ENCODE measurements at regions not wholly inside any gene's neighbourhood (a gene's known extent, or its start where the extent isn't known, plus 50 kb on each side); places are given as distances from the start of the nearest gene placed in this dataset.
A peak's percentile ranks its signal among the peaks of the same experiment; 100 is the strongest.
"Not testable (repeated sequence)": the region's sequence is repeated elsewhere in the genome, so short reads cannot be mapped to it uniquely, and the experiment has no call there.

- DNase-seq (ENCODE audit: low read depth): peak; percentile 24
Measured at GRCh38 chr2:216989340-216990129, 129.7 kb upstream of the TNP1 start.

DNA sequence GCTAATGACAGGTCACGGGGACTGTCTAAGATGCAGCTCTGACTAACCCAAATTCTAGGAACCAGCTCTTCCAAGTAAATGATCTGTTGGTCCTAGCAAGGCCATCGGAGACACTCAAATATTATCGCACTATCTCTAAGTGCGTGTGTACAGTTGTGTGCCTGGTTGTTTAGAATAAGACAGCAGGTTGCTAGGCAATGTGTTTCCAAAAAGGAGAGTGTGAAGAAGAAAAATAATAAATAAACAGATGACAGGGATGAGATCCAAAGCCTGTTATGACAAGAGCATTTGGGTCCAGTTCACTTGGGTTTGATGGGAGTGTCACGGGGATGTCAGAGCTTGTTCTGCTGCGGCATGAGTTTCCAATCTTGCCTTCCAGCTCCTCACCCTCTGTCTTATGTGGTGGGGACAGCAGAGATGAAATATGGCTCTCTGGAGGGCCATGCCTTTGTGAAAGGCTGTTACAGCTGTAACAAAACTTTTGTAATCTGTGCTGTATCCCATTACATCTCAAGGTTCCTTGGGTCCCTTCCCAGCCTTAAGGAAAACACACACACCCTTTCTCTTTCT is 127.5 kb upstream of the TNP1 start:
- no peak for DNase-seq (ENCODE audit: low read depth)

GRCh38 chr2:216985658-216986141 is 125.8 kb upstream of the TNP1 start:
- no peak for DNase-seq (ENCODE audit: low read depth)

DNA sequence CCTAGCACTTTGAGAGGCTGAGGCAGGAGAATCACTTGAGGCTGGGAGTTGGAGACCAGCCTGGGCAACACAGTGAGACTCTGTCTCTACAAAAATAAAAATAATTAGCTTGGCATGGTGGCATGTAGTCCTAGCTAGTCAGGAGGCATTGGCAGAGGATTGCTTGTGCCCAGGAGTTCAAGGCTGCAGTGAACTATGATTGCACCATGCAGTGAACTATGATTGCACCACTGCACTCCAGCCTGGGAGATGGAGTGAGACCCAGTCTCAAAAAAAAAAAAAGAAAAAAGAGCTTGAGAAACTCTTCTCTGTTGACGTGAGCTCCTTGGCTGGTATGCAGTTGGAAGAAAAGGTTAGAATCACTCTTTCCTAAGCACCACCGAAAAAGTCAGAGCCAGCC is 125.1 kb upstream of the TNP1 start:
- DNase-seq (ENCODE audit: low read depth): no peak

DNA sequence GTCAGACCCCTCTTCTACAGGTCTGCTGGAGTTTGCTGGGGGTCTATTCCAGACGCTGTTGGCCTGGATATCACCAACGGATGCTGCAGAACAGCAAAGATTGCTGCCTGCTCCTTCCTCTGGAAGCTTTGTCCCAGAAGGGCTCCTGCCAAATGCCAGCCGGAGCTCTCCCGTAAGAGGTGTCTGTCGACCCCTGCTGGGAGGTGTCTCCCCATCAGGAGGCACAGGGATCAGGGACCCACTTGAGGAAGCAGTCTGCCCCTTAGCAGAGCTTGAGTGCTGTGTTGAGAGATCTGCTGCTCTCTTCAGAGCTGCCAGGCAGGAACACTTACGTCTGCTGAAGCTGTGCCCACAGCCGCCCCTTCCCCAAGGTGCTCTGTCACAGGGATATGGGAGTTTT is 122.1 kb upstream of the TNP1 start:
- DNase-seq (ENCODE audit: low read depth): not testable (repeated sequence)

GRCh38 chr2:216980510-216980909 is 120.6 kb upstream of the TNP1 start:
- DNase-seq (ENCODE audit: low read depth): not testable (repeated sequence)

- no peak for DNase-seq (ENCODE audit: low read depth)
Measured at GRCh38 chr2:216974321-216975302, 114.7 kb upstream of the TNP1 start.

- DNase-seq (ENCODE audit: low read depth): no peak
Measured at GRCh38 chr2:216971593-216971992, 111.7 kb upstream of the TNP1 start.

GRCh38 chr2:216970359-216970915 is 110.6 kb upstream of the TNP1 start:
- DNase-seq (ENCODE audit: low read depth): no peak

DNA sequence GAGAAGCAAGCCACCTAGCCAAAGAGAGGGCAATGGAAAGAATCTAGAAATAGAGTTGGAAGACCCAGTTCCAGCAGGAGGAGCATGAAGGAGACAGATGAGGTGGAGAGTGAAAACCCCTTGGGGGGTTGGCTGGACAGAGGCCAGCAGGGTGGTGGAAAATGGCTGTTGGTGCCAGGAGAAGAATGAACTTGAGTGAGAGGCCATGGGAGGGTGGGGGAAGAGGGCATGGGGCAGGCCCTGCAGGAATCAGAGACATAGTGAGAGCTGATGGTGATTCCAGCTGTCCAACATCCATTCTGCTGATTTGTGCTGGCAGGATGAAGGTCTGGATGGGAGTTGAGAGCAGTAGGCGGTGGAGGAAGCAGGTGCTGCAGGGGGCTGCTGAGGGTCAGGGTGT is 108.0 kb upstream of the TNP1 start:
- no peak for DNase-seq (ENCODE audit: low read depth)

DNA sequence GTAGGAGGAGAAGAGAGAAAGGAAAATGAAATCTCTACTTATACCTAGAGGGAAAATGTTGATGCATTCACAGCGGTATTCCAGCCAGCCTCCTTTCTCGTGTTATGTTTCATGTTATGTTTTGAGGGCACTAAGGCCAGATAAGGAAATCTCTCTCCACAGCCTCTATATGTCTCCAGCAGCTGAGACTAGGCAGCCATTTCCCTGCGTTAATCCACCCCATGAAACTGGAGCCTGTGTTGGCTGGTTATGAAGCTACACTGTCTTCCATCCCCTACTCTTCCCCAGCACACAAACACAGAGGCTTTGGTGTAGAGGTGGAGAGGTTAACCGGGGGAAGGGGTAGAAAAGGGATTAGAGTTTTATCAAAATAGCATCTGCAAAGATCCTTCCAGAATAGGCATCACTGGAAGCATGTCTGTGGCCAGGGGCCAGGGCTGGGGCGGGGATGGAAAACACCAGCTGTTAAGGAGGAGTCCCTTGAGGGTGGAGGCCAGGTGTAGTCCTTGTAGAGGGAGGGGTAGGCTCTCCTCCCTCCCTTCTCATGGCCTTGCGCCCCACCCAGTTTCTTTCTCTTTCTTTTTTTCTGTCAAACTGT is 100.9 kb upstream of the TNP1 start:
- no peak for DNase-seq (ENCODE audit: low read depth)

GRCh38 chr2:216959433-216959832 is 99.6 kb upstream of the TNP1 start:
- DNase-seq (ENCODE audit: low read depth): no peak

DNA sequence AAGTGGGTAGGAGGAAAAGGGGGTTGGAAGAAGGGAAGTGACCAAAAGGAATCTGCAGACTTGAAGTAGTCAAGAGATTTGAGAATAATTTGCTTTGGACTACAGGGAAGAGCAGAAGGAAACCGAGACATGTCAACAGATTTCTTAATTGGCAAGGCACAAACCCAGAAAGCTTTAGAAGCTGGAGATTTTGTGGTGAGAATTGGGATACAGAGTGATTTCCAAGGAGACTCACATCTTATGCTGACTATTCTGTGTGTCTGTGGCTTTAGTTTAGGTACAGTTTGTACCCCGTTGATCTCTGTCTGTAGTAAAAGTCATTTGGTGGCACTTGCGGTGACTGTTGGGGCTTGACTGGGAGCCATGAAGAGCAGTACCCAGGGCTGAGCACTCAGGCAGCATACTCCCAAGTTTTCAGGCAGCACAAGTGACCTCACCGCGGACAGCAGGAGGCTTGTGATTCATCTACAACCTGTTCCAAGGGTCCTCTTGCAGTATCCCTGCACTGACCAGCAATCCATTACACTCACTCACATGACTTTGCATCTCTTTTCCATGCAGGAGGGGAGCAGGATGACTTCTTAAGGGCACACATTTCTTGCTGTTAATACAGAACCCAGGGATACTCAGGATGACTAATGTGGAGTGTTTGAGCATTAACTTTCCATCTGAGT is 97.1 kb upstream of the TNP1 start:
- DNase-seq (ENCODE audit: low read depth): no peak

DNA sequence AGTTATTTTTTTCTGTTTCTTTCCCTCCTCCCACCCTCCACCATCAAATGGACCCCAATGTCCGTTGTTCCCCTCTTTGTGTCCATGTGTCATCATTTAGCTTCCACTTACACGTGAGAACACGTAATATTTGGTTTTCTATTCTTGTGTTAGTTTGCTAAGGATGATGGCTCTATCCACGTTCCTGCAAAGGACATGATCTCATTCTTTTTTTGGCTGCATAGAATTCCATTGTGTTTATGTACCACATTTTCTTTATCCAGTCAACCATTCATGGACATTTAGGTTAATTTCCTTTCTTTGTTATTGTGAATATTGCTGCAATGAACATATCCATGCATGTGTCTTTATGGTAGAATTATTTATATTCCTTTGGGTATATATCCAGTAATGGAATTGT is 91.3 kb upstream of the TNP1 start:
- DNase-seq (ENCODE audit: low read depth): no peak

GRCh38 chr2:216950547-216950946 is 90.7 kb upstream of the TNP1 start:
- DNase-seq (ENCODE audit: low read depth): no peak

DNA sequence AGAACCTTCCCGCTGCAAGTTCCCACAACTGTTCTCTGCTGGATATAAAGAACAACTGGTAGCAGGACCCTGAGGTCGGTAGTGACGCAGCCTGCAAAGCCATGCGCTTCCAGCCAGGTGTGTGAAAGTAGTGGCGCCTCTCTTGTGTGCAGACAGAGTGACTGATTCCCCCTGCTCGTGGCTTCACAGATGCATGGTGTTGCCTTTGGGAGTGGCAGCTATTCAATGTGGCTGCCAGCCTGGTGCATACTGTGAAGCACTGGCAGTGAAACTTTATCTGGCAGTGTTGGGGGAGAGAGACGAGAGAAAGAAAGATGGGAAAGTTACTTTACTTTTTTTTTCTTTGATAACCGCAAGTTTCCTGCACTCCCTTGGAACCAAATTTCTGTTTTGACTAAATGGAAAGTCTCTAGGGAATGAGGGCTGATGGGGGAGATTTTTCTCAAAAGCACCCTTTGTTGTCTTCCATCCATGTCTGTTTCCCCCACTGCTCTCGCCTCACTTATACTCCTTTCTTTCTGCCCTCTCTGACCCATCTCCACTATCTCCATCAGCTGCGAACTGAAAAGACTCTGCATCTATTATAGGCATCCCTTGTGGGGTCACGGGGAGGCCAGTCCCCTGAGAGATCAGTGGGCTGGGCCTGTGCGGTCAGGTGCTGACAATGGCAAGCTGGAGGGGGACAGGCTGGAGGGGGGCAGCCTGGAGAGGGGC is 90.0 kb upstream of the TNP1 start:
- no peak for DNase-seq (ENCODE audit: low read depth)

- no peak for DNase-seq (ENCODE audit: low read depth)
Measured at GRCh38 chr2:216947055-216947454, 87.2 kb upstream of the TNP1 start.

DNA sequence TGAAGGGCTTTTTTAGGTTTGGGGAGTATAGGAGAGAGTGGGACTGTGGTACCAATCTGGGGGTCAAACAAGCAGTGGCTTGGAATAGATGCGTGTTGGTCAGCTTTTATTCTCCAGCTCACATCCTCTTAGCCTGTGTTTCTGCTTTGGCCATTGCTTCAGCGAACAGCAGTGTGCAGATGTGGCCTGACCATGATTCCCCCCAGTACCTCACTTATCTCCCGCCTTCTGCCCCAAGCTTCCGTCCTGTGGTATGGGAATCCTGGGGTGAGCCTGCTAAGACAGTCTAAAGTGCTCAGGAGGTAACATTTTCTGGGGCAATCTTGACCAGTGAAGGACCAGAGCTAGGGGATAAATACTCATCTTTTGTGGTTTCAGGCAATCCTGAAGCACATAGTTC is 84.9 kb upstream of the TNP1 start:
- no peak for DNase-seq (ENCODE audit: low read depth)

DNA sequence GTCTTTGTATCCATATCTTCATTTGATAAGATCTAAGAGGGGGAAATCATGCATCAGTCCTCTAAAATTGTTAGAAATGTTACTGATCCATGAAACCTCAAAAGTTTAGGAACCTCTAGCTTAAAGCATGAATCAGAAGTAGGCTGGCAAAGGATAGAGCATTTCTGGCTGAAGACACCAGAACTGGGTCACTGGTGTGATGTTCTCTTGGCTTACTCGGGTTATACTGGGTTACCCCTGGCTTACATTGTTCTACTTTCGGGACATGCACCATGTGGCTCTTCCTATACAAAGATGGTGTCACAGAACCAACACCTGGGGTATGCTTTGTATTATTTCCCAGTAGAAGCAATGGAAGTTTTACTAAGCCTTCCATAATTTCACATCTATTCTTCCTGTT is 83.2 kb upstream of the TNP1 start:
- DNase-seq (ENCODE audit: low read depth): no peak

GRCh38 chr2:216942465-216942864 is 82.6 kb upstream of the TNP1 start:
- DNase-seq (ENCODE audit: low read depth): no peak

DNA sequence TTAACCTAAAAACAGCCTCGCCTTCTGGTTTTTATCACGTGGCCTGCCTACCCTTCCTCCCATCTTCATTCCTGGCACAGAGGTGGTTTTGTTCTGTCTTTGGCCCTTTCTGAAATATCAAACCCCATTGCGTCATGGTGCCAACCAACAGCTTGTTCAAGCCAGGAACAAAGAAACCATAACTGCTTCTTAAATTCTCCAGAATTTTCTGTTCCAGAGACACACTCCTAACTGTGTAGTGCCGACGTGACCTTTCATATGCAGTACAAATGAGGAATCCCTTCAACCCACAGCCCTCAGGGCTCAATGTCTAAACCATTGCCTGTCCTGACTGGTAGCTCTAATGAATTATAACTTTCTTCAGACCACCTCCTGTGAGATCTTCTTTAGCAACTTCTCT is 82.2 kb upstream of the TNP1 start:
- DNase-seq (ENCODE audit: low read depth): no peak

Measured in ELR (cell line).